Neural cell (in vitro differentiated cells): ENCODE measurements at regions not wholly inside any gene's neighbourhood (a gene's known extent, or its start where the extent isn't known, plus 50 kb on each side); places are given as distances from the start of the nearest gene placed in this dataset.

Experiments
- H2AFZ ChIP-seq: fragments of 200-600, 300-800 bp; sonication (generic), shearing (Covaris generic); 2 replicates; pipeline ENCODE4 v1.6.0; 2014; ENCODE audit warnings: low read depth, mild to moderate bottlenecking, antibody characterized with exemption, low read length, moderate library complexity
- H3F3A ChIP-seq: fragments of 200-600 bp; shearing (Covaris generic); 2 replicates; pipeline ENCODE4 v1.6.1; 2016; ENCODE audit warnings: mild to moderate bottlenecking, moderate library complexity, mixed read lengths, antibody characterized with exemption, low read length; ENCODE audit not compliant: insufficient read depth, poor library complexity, severe bottlenecking
- H3K27ac ChIP-seq: fragments of 200-600, 300-800 bp; sonication (generic), shearing (Covaris generic); 2 replicates; pipeline ENCODE4 v1.5.1; 2014; ENCODE audit warnings: mild to moderate bottlenecking, low read length, moderate library complexity
- H3K27me3 ChIP-seq: fragments of 300-800, 200-600 bp; sonication (generic), shearing (Covaris generic); 2 replicates; pipeline ENCODE4 v1.6.0; 2014; ENCODE audit warnings: mild to moderate bottlenecking, low read depth, low read length, moderate library complexity; ENCODE audit not compliant: insufficient read depth
- H3K36me3 ChIP-seq: fragments of 300-800, 200-600 bp; sonication (generic), shearing (Covaris generic); 2 replicates; pipeline ENCODE4 v1.5.1; 2014; ENCODE audit warnings: mild to moderate bottlenecking, antibody characterized with exemption, low read length, moderate library complexity; ENCODE audit not compliant: insufficient read depth
- H3K4me2 ChIP-seq: fragments of 300-800, 200-600 bp; sonication (generic), shearing (Covaris generic); 2 replicates; pipeline ENCODE4 v1.6.0; 2014; ENCODE audit warnings: mild to moderate bottlenecking, low read length
- H3K4me3 ChIP-seq: fragments of 300-800, 200-600 bp; sonication (generic), shearing (Covaris generic); 2 replicates; pipeline ENCODE4 v1.5.1; 2014; ENCODE audit warnings: mild to moderate bottlenecking, low read length, moderate library complexity
- H3K79me2 ChIP-seq: fragments of 200-600 bp; shearing (Covaris generic); replicated peaks from 2 replicates; pipeline ENCODE4 v1.6.0; 2014; ENCODE audit warnings: mild to moderate bottlenecking, low read length, moderate library complexity; ENCODE audit not compliant: insufficient read depth
- H3K9ac ChIP-seq: fragments of 300-800, 200-600 bp; sonication (generic), shearing (Covaris generic); 2 replicates; pipeline ENCODE4 v1.6.1; 2016; ENCODE audit warnings: mild to moderate bottlenecking, low read length, mixed read lengths
- H3K9me2 ChIP-seq: fragments of 200-600 bp; shearing (Covaris generic); 2 replicates; pipeline ENCODE4 v1.6.1; 2016; ENCODE audit warnings: mild to moderate bottlenecking, low read length, mixed read lengths; ENCODE audit not compliant: insufficient read depth
- H3K9me3 ChIP-seq: fragments of 200-600, 300-800 bp; sonication (generic), shearing (Covaris generic); 2 replicates; pipeline ENCODE4 v1.6.1; 2016; ENCODE audit warnings: mild to moderate bottlenecking, mixed run types, low read length, moderate library complexity, mixed read lengths
- H4K20me1 ChIP-seq: fragments of 200-600 bp; shearing (Covaris generic); 2 replicates; pipeline ENCODE4 v1.6.1; 2016; ENCODE audit warnings: mild to moderate bottlenecking, mixed run types; ENCODE audit not compliant: insufficient read depth
- EP300 ChIP-seq: fragments of 450-650 bp; conservative IDR thresholded peaks from 2 replicates; pipeline ENCODE4 v1.6.1; 2014; ENCODE audit warnings: antibody characterized with exemption, mild to moderate bottlenecking, moderate library complexity; ENCODE audit not compliant: poor library complexity, severe bottlenecking
- EZH2 ChIP-seq: fragments of 200-600, 300-800 bp; shearing (Covaris generic), sonication (generic); IDR thresholded peaks from 2 replicates; pipeline ENCODE4 v1.6.1; 2014; ENCODE audit warnings: antibody characterized with exemption, low read length, borderline replicate concordance, mild to moderate bottlenecking; ENCODE audit not compliant: insufficient read depth, poor library complexity, severe bottlenecking
- MXI1 ChIP-seq: fragments of 450-650 bp; conservative IDR thresholded peaks from 2 replicates; pipeline ENCODE4 v1.6.1; 2014; ENCODE audit warnings: antibody characterized with exemption, mild to moderate bottlenecking; ENCODE audit not compliant: poor library complexity, severe bottlenecking
- POLR2AphosphoS5 ChIP-seq: IDR thresholded peaks from 2 replicates; pipeline ENCODE4 v1.6.1; 2012
- RAD21 ChIP-seq: fragments of 450-650 bp; conservative IDR thresholded peaks from 2 replicates; pipeline ENCODE4 v1.6.1; 2014; ENCODE audit warnings: antibody characterized with exemption, mild to moderate bottlenecking, moderate library complexity
- SMC3 ChIP-seq: fragments of 450-650 bp; conservative IDR thresholded peaks from 2 replicates; pipeline ENCODE4 v1.6.1; 2014; ENCODE audit warnings: antibody characterized with exemption, mild to moderate bottlenecking, moderate library complexity; ENCODE audit not compliant: poor library complexity
- TAF1 ChIP-seq: IDR thresholded peaks from 2 replicates; pipeline ENCODE4 v1.6.1; 2012; ENCODE audit warnings: low read depth
- TF ChIP-seq, protein P1 (sequence below): IDR thresholded peaks from 2 replicates; pipeline ENCODE4 v1.6.1; 2012; ENCODE audit warnings: borderline replicate concordance
- TF ChIP-seq, protein P2 (sequence below): fragments of 450-650 bp; IDR thresholded peaks from 2 replicates; pipeline ENCODE4 v1.5.1; 2014; ENCODE audit warnings: antibody characterized with exemption, mild to moderate bottlenecking, moderate library complexity; ENCODE audit not compliant: poor library complexity, severe bottlenecking

DNA sequence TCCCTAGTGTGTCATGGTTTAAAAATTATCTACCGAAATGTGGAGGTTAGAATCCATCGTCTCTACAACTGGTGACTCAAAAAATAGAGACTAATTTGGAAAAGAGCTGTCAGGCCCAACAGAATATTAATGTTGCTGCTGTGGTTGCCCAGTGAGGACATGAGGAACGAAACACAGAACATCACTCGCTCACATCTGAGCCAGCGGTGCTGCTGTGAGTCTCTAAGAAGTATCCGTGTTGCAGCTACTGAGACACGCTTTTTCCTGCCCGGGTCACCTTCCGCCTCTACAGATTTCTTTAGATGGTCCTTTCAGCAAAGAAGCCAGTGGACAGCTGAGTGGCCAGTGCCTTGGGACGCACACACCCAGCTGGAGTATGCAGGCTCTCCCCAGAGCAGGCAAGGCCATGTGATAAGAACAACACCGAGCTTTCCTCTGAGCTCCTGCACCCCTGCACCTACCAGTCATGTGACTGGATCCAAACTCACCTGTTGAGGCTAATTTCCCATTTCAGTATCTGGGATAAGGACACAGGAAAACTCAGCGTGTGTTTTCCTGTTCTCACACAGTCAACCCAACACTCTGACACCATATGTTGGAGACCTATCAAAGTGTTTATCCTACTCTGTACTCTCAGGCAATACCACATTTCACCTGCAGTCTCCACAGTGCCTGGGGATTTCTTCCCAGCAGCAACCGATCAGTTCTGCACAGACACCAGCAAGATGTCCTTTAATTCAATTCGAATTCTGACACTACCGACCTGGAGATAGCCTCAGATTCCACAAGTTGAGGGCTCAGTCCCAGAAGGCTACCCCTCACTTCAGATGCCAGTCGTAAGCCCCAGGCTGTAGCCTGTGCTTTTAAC lies 119.0 kb upstream of the RPS6KA2 start:
- Histone ChIP-seq H3K4me2 (no peak overlapping the region), H3K27ac (no peak overlapping the region), H3K4me3 (no peak overlapping the region), H4K20me1 (no peaks in the 10 kb centered on the region), H3K9ac (no peak overlapping the region), H3F3A (no peaks in the 10 kb centered on the region), H3K9me3 (no peaks in the 10 kb centered on the region), H3K36me3 (no peaks in the 10 kb centered on the region), H3K27me3 (no peaks in the 10 kb centered on the region), H3K9me2 (no peaks in the 10 kb centered on the region), H3K79me2 (no peaks in the 10 kb centered on the region), H2AFZ (no peak overlapping the region)
- no peak for TF ChIP-seq EP300
- TF ChIP-seq, protein P1, sequence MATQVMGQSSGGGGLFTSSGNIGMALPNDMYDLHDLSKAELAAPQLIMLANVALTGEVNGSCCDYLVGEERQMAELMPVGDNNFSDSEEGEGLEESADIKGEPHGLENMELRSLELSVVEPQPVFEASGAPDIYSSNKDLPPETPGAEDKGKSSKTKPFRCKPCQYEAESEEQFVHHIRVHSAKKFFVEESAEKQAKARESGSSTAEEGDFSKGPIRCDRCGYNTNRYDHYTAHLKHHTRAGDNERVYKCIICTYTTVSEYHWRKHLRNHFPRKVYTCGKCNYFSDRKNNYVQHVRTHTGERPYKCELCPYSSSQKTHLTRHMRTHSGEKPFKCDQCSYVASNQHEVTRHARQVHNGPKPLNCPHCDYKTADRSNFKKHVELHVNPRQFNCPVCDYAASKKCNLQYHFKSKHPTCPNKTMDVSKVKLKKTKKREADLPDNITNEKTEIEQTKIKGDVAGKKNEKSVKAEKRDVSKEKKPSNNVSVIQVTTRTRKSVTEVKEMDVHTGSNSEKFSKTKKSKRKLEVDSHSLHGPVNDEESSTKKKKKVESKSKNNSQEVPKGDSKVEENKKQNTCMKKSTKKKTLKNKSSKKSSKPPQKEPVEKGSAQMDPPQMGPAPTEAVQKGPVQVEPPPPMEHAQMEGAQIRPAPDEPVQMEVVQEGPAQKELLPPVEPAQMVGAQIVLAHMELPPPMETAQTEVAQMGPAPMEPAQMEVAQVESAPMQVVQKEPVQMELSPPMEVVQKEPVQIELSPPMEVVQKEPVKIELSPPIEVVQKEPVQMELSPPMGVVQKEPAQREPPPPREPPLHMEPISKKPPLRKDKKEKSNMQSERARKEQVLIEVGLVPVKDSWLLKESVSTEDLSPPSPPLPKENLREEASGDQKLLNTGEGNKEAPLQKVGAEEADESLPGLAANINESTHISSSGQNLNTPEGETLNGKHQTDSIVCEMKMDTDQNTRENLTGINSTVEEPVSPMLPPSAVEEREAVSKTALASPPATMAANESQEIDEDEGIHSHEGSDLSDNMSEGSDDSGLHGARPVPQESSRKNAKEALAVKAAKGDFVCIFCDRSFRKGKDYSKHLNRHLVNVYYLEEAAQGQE = no peak
- no peak for TF ChIP-seq EZH2
- TF ChIP-seq, protein P2, sequence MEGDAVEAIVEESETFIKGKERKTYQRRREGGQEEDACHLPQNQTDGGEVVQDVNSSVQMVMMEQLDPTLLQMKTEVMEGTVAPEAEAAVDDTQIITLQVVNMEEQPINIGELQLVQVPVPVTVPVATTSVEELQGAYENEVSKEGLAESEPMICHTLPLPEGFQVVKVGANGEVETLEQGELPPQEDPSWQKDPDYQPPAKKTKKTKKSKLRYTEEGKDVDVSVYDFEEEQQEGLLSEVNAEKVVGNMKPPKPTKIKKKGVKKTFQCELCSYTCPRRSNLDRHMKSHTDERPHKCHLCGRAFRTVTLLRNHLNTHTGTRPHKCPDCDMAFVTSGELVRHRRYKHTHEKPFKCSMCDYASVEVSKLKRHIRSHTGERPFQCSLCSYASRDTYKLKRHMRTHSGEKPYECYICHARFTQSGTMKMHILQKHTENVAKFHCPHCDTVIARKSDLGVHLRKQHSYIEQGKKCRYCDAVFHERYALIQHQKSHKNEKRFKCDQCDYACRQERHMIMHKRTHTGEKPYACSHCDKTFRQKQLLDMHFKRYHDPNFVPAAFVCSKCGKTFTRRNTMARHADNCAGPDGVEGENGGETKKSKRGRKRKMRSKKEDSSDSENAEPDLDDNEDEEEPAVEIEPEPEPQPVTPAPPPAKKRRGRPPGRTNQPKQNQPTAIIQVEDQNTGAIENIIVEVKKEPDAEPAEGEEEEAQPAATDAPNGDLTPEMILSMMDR = no peak
- no peak for TF ChIP-seq RAD21
- no peak for TF ChIP-seq TAF1
- no peak for TF ChIP-seq SMC3
- TF ChIP-seq POLR2AphosphoS5 = no peak

DNA sequence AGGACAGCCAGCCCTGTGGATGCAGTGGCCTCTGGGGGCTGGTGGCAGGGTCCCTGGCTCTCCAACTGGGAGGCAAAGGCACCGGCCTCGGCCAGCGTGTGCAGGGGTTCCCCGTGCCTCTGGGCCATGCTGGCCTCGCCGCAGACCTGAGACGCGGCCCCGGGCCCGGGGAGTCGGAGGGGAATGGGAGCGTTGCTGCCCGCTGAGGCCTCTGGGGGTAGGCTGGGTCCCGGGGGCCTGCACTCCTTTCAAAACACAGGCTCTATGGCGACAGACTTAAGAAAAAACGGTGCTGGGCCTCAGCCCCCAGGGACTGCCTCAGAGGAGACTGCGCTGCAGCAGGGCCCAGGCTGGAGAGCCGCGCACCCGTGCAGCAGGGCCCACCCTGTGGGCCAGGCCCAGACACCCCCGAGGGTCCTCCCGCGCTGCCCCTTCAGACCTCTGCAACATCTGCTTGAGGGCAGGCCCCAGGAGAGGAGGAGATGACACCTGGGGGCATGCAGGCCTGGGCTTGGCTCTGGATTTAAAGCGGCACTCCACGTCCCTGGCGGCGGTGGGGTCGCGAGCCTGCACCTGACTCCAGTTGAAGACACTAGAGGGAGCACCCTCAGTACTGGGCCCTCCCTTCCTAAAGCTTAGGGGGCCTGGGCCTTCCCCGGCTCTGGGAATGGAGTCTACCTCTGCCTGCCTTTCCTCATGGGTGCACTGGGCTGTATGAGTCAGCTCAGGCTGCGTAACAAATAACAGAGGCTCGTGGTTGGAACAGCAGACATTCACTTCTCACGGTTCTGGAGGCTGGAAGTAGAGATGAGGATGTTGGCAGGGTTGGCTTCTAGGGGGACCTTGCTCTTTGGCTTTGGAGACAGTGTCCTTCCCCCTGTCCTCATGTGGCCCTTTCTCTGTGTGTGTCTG lies 117.4 kb upstream of the RPS6KA2 start:
- no peaks in the 10 kb centered on the region for H4K20me1 ChIP-seq
- no peak overlapping the region for H3K4me3 ChIP-seq
- TF ChIP-seq MXI1 (no peak), EZH2 (no peak), SMC3 (no peak), RAD21 (no peak), TAF1 (no peak), POLR2AphosphoS5 (no peak), EP300 (no peak)
- TF ChIP-seq, protein P2 = no peak
- TF ChIP-seq, protein P1 = no peak
- H3K4me2 ChIP-seq = no peak overlapping the region
- H3K79me2 ChIP-seq = no peaks in the 10 kb centered on the region
- no peaks in the 10 kb centered on the region for H3K9me2 ChIP-seq
- no peaks in the 10 kb centered on the region for H3K27me3 ChIP-seq
- H2AFZ ChIP-seq = no peak overlapping the region
- no peaks in the 10 kb centered on the region for H3F3A ChIP-seq
- H3K9ac ChIP-seq = no peak overlapping the region
- no peak overlapping the region for H3K27ac ChIP-seq
- H3K36me3 ChIP-seq = no peaks in the 10 kb centered on the region
- H3K9me3 ChIP-seq = no peaks in the 10 kb centered on the region
